T47D (cell line): ENCODE measurements at regions not wholly inside any gene's neighbourhood (a gene's known extent, or its start where the extent isn't known, plus 50 kb on each side); places are given as distances from the start of the nearest gene placed in this dataset.

ENCODE experiments used
- DNase-seq, 2 experiments: peaks; one replicate each; pipeline versions ENCODE4 v3.0.0 to v3.0.0-alpha.2; 2011 to 2012; ENCODE audit warnings: low read depth in 1 of 2, low spot score in 1 of 2
- JUND ChIP-seq: IDR thresholded peaks from 2 replicates; pipeline ENCODE4 v1.6.1; 2012; ENCODE audit warnings: low read depth
- in situ Hi-C: cut with HindIII; loops from 2 replicates; pipeline ENCODE4 v1.10.0; 2016; ENCODE audit warnings: low sequenced_read_pairs, low pct_unique_long_range_greater_than_20kb

DNA sequence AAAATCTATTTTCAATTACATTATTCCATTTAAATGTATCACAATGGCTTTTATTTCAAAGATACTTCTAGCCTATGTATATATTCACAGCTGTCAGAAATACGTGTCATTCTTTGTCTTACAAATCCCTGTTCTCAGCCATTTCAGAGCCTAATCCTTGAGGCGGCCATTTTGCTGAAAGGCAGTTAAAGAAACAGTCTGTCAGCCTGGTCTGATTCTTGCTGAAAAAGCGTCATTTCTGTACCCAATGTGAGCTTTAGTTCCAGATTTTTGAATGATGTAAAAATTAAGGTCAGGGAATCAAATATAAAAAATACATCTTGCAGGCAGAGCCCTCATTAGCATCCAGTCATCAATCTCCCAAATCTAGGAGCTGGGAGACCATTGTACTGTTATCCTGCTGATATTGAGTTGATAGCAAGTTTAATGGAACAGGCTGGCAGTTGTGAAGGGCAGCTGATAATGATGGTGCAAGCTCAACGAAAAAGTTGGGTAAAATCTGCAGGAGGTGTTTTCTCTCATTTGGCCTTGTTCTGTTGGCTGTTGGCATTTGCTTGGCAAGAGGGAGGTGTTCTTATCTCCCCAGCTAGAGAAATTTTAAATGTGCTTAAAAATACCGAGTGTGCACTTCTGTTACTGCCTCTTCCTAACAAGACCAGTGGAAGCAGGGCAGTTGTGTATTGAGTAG lies 314.8 kb downstream of the SOX4 start:
- in situ Hi-C loops = no loop called here
- no peak for DNase-seq
- TF ChIP-seq JUND = no peak

DNA sequence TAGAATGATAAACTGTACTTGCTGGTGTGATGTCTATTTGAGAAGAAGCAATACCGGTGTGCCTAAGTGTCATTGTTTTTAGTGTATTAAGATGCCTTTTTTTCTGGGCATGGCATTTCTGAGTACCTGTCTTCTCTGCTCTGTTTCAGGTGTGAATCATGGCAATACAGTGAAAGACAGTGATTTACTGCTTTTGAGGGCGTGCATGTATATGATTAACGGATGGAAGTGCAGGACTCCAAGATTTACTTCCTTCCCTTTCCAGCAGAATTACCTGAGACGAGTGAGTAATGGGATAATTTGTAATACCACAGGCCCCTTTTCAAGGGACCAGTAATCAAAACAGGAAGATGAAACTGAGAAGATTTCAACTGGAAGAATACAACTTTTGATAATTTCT lies 315.8 kb downstream of the SOX4 start:
- in situ Hi-C loops = no loop called here
- no peak for TF ChIP-seq JUND
- DNase-seq = no peak

- in situ Hi-C loops = no loop called here
- no peak for TF ChIP-seq JUND
- DNase-seq = no peak
Measured at GRCh38 chr6:21911208-21911607, 317.7 kb downstream of the SOX4 start.

GRCh38 chr6:21912151-21912832 lies 318.7 kb downstream of the SOX4 start:
- TF ChIP-seq JUND = no peak
- in situ Hi-C loops = no loop called here
- no peak for DNase-seq

DNA sequence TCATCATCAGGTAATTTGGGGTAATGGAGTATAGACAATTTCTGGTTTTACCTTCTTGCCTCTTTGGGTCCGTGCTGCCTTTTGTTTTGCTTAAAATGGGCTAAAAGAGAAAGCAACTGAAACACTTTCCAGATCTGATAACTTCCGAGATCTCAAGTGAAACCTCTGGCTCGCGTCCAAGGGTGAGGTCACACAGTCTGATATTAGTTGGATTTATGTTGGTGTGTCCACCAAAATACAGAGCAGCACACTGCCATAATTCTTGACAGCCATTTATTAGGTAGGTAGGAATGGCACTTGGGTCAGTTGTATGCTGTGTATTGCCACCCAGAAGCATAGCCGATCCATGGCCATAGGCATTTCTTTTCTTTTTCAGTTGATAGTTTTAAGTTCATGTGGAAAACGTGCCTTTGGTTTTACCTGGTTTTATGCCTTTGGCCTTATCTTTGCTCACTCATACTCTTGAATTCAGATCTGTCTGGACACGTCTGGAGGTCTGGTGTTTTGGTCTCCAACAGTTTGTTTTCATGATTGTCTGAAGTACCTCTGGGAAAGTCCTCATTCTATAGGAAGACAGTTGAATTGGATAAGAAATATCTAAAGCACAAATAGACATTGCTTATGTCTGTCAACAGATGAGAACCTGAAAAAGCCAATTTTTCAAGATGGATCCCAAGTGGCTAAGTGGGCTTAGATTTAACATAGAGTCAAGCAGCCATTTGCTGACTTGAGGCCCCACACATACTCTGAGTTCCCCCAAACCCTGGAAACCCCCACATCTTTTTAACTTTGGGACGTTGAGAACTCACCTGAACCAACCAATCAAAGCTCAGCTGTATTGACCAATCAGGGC lies 320.8 kb downstream of the SOX4 start:
- in situ Hi-C loops = no loop called here
- DNase-seq = no peak
- no peak for TF ChIP-seq JUND

GRCh38 chr6:21915707-21916260 lies 322.2 kb downstream of the SOX4 start:
- TF ChIP-seq JUND = no peak
- in situ Hi-C loops = no loop called here
- no peak for DNase-seq

DNA sequence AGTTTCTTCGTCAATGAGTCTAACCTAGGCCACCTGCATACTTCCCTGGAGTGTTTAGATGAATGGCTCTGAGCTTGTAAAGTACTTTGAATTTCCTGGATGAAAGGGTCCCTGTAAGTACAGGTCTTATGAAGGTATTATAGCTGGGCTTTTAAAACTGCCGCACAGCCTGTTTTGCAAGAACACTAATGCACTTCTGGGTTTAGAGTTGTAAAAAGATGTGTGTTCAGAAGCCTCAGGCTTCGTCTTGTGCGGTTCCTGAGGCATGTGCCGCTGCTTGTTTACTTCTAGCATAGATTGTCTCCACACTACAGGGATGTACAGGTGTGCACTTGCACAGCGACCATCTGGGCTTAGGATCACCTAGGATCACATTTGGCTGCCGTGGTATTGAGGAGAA lies 324.5 kb downstream of the SOX4 start:
- peak in 1 of 2 experiments; percentile 60 for DNase-seq
- no peak for TF ChIP-seq JUND
- in situ Hi-C loops = no loop called here

DNA sequence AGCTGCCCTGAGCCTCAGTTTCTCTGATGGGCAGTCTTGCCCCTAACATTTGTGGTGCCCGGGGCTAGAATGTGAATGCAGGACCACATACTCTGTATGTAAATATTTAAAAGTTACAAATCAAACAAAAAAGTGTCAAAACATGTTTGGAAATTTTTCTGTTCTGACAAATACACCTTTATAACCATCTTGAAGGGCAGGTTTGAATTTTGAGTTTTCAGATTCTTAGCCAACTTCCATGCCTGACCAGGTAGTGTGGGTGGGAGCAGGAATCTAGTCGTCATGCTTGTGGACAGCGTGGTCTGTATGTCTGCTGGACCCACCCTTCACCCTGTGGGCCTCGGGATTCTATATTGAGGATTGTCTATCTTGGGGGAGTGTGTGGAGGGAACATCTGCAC lies 325.1 kb downstream of the SOX4 start:
- TF ChIP-seq JUND = no peak
- no peak for DNase-seq
- in situ Hi-C loops = no loop called here

- TF ChIP-seq JUND = no peak
- no peak for DNase-seq
- in situ Hi-C loops = no loop called here
Measured at GRCh38 chr6:21922086-21922485, 328.5 kb downstream of the SOX4 start.

DNA sequence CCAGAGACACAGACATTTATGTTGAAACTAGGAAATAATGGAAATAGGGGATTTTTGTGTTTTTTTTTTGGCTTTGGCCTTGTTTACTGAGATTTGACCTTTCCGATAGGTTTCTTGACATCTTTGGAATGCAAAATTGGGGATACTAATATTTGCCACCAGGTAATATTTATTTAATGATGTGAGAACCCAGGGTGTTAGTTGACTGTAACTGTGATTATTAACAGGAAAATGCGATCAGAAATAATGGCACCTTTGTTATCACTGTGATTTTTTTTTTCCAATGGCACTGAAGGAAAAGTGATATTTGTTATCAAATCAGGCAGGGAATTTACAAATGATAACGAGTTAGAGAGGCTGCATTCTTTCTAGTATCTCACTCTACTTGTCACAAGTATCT lies 330.5 kb downstream of the SOX4 start:
- in situ Hi-C loops = no loop called here
- TF ChIP-seq JUND = no peak
- DNase-seq = no peak

GRCh38 chr6:21928827-21929226 lies 335.3 kb downstream of the SOX4 start:
- no peak for TF ChIP-seq JUND
- peak in 1 of 2 experiments; percentile 47 for DNase-seq
- in situ Hi-C loops = no loop called here

GRCh38 chr6:21931641-21932335 lies 338.2 kb downstream of the SOX4 start:
- no peak for DNase-seq
- in situ Hi-C loops = no loop called here
- TF ChIP-seq JUND = no peak

- DNase-seq = no peak
- TF ChIP-seq JUND = no peak
- in situ Hi-C loops = no loop called here
Measured at GRCh38 chr6:21933351-21933750, 339.8 kb downstream of the SOX4 start.
